HepG2 (cell line): ENCODE measurements at regions not wholly inside any gene's neighbourhood (a gene's known extent, or its start where the extent isn't known, plus 50 kb on each side); places are given as distances from the start of the nearest gene placed in this dataset.

Source experiments
- ATAC-seq: fragments of 200-7000 bp; cut with Tn5 transposase; 3 replicates; pipeline ENCODE4 v1.9.1; 2020; ENCODE audit warnings: mild to moderate bottlenecking, moderate library complexity
- BruUV-seq: library from RNA; stranded (reverse); fragments of 400-500 nt; replicated peaks from 2 replicates; lab custom pipeline; 2021; lab: Mats Ljungman, UMichigan
- CTCF ChIA-PET: fragments of 300-600 bp; formaldehyde crosslinking; extraction: SDS; loops from one replicate; lab custom pipeline; 2021; ENCODE audit warnings: low total read pairs, inconsistent platforms, low intra/inter-chr PET ratio; lab: Yijun Ruan, JAX
- POLR2A ChIA-PET: fragments of 350-600 bp; sonication (Branson Sonifier 250); formaldehyde crosslinking; loops from one replicate; lab custom pipeline; 2020; ENCODE audit warnings: antibody characterized with exemption, inconsistent platforms; lab: Yijun Ruan, JAX
- DNase-seq: peaks from one replicate; pipeline ENCODE4 v3.0.0-alpha.2; 2015; ENCODE audit warnings: low spot score
- FAIRE-seq: peaks from 3 replicates; lab custom pipeline; 2011; peaks lifted over from hg19 to GRCh38; lab: Jason Lieb, UNC
- H2AFZ ChIP-seq: one replicate; pipeline ENCODE4 v1.6.1; 2011; ENCODE audit warnings: low read length, inconsistent platforms
- H3K27ac ChIP-seq: fragments of 300-600 bp; 3 replicates; pipeline ENCODE4 v1.8.0; 2011; ENCODE audit warnings: mixed run types, mild to moderate bottlenecking, mixed read lengths, low read length, inconsistent platforms; ENCODE audit not compliant: insufficient read depth; ENCODE audit errors: extremely low read length
- H3K27me3 ChIP-seq, 2 experiments: fragments of 200-600 bp in 1 of 2; 2 replicates in 1 of 2; 3 replicates in 1 of 2; pipeline versions ENCODE4 v1.6.0 to v1.8.0; 2011; ENCODE audit warnings: low read length in 2 of 2, mild to moderate bottlenecking in 2 of 2, moderate library complexity in 2 of 2, inconsistent platforms in 1 of 2; ENCODE audit not compliant: insufficient read depth in 2 of 2, control insufficient read depth in 1 of 2
- H3K36me3 ChIP-seq, 2 experiments: fragments of 200-600 bp in 1 of 2; replicated peaks in 1 of 2; 2 replicates in 1 of 2; 3 replicates in 1 of 2; pipeline versions ENCODE4 v1.5.1 to v1.8.0; 2011; ENCODE audit warnings: low read length in 2 of 2, inconsistent platforms in 1 of 2; ENCODE audit not compliant: insufficient read depth in 2 of 2, control insufficient read depth in 1 of 2
- H3K4me1 ChIP-seq: 2 replicates; pipeline ENCODE4 v1.5.1; 2012; ENCODE audit warnings: low read length, inconsistent platforms; ENCODE audit not compliant: insufficient read depth
- H3K4me2 ChIP-seq: 2 replicates; pipeline ENCODE4 v1.6.0; 2011; ENCODE audit warnings: low read depth, low read length, inconsistent platforms
- H3K4me3 ChIP-seq, 3 experiments: fragments of 200-600 bp in 1 of 3; sonication (generic), shearing (Covaris generic) in 1 of 3; replicated peaks in 1 of 3; 2 replicates each; pipeline ENCODE4 v1.5.1; 2011 to 2016; ENCODE audit warnings: low read length in 3 of 3, inconsistent platforms in 2 of 3, low read depth in 2 of 3, mild to moderate bottlenecking in 2 of 3, control low read depth in 1 of 3, mixed read lengths in 1 of 3; ENCODE audit not compliant: insufficient read depth in 1 of 3
- H3K79me2 ChIP-seq: one replicate; pipeline ENCODE4 v1.6.1; 2011; ENCODE audit warnings: low read length, inconsistent platforms; ENCODE audit not compliant: insufficient read depth
- H3K9ac ChIP-seq: 2 replicates; pipeline ENCODE4 v1.6.0; 2011; ENCODE audit warnings: mild to moderate bottlenecking, low read depth, low read length, inconsistent platforms; ENCODE audit not compliant: insufficient read depth
- H3K9me3 ChIP-seq: 2 replicates; pipeline ENCODE4 v1.5.1; 2012; ENCODE audit warnings: mild to moderate bottlenecking, low read length
- H4K20me1 ChIP-seq: 2 replicates; pipeline ENCODE4 v1.6.0; 2011; ENCODE audit warnings: inconsistent platforms, mild to moderate bottlenecking, low read length, moderate library complexity; ENCODE audit not compliant: insufficient read depth
- HOMEZ ChIP-seq: IDR thresholded peaks from 2 replicates; pipeline ENCODE4 v1.6.1; 2016; ENCODE audit warnings: low read depth
- KLF13 ChIP-seq: sonication (generic); formaldehyde crosslinking; IDR thresholded peaks from 2 replicates; pipeline ENCODE4 v1.4.0; 2020; ENCODE audit warnings: mild to moderate bottlenecking, missing genetic modification reagents
- MXD3 ChIP-seq: IDR thresholded peaks from 2 replicates; pipeline ENCODE4 v1.6.1; 2016; ENCODE audit warnings: mild to moderate bottlenecking, missing biosample characterization, missing genetic modification reagents
- SALL2 ChIP-seq: sonication (generic); formaldehyde crosslinking; IDR thresholded peaks from 2 replicates; pipeline ENCODE4 v1.8.1; 2023; ENCODE audit warnings: mild to moderate bottlenecking, missing genetic modification reagents, inconsistent platforms
- TAF15 ChIP-seq: fragments of 200-400 bp; formaldehyde crosslinking; IDR thresholded peaks from one replicate; pipeline ENCODE4 v1.6.1; 2018; ENCODE audit warnings: mild to moderate bottlenecking, low read depth, low read length; ENCODE audit not compliant: poor library complexity, severe bottlenecking
- ZNF280D ChIP-seq: sonication (generic); formaldehyde crosslinking; IDR thresholded peaks from 2 replicates; pipeline ENCODE4 v1.5.1; 2020; ENCODE audit warnings: mild to moderate bottlenecking, missing genetic modification reagents
- ZNF337 ChIP-seq: sonication (generic); formaldehyde crosslinking; IDR thresholded peaks from 2 replicates; pipeline ENCODE4 v1.5.1; 2020; ENCODE audit warnings: missing genetic modification reagents, low read depth, mild to moderate bottlenecking, borderline replicate concordance
- ZNF567 ChIP-seq: sonication (generic); formaldehyde crosslinking; IDR thresholded peaks from 2 replicates; pipeline ENCODE4 v1.8.1; 2023; ENCODE audit warnings: mild to moderate bottlenecking, missing genetic modification reagents, borderline replicate concordance
- ZNF782 ChIP-seq: sonication (generic); formaldehyde crosslinking; IDR thresholded peaks from 2 replicates; pipeline ENCODE4 v1.4.0; 2020; ENCODE audit warnings: missing genetic modification reagents, mild to moderate bottlenecking, borderline replicate concordance
- WGBS: methylation state at CpG from one replicate; pipeline ENCODE4 v1.1.6; 2017; ENCODE audit warnings: low lambda C conversion rate; 5-methylcytosine and 5-hydroxymethylcytosine counted together
- in situ Hi-C: cut with HindIII; loops from 2 replicates; pipeline ENCODE4 v1.10.0; 2017; ENCODE audit warnings: low pct_unique_long_range_greater_than_20kb; ENCODE audit not compliant: extremely low pct_ligation_motif_present
- intact Hi-C: fragments of 100-400 bp; cut with micrococcal nuclease; formaldehyde crosslinking; loops from one replicate; pipeline ENCODE4 v1.10.0; 2022; ENCODE audit not compliant: unreplicated experiment
- TF ChIP-seq, protein P1 (sequence below): sonication (generic); formaldehyde crosslinking; IDR thresholded peaks from 2 replicates; pipeline ENCODE4 v1.4.0; 2020; ENCODE audit warnings: missing genetic modification reagents, borderline replicate concordance
- TF ChIP-seq, protein P2 (sequence below): sonication (generic); formaldehyde crosslinking; IDR thresholded peaks from 2 replicates; pipeline ENCODE4 v1.9.0; 2021; ENCODE audit warnings: missing genetic modification reagents, borderline replicate concordance

- Histone ChIP-seq H3K4me2 (no peak overlapping the region), H3K27ac (no peak overlapping the region), H3K36me3 (no peaks in the 10 kb centered on the region), H4K20me1 (no peaks in the 10 kb centered on the region), H3K79me2 (no peaks in the 10 kb centered on the region), H3K4me1 (peaks cover 11% of the 10 kb centered on the region), H3K9me3 (no peaks in the 10 kb centered on the region), H3K4me3 (no peak overlapping the region), H3K27me3 (no peaks in the 10 kb centered on the region), H3K9ac (no peak overlapping the region), H2AFZ (no peak overlapping the region)
- in situ Hi-C loops, result no loop called here
- WGBS, result 36% methylated on average over 9 of the region's 9 CpGs
- FAIRE-seq, result no peak
- no peak for ATAC-seq
- intact Hi-C loops, result no loop called here
- CTCF ChIA-PET, result no interaction called here
- DNase-seq, result no peak
- no TSS peak for BruUV-seq
- POLR2A ChIA-PET, result no interaction called here
- TF ChIP-seq TAF15, result no peak
- no peak for TF ChIP-seq ZNF782 (CRISPR knock-in tag)
- no peak for TF ChIP-seq HOMEZ (CRISPR knock-in tag)
- TF ChIP-seq, protein P1, sequence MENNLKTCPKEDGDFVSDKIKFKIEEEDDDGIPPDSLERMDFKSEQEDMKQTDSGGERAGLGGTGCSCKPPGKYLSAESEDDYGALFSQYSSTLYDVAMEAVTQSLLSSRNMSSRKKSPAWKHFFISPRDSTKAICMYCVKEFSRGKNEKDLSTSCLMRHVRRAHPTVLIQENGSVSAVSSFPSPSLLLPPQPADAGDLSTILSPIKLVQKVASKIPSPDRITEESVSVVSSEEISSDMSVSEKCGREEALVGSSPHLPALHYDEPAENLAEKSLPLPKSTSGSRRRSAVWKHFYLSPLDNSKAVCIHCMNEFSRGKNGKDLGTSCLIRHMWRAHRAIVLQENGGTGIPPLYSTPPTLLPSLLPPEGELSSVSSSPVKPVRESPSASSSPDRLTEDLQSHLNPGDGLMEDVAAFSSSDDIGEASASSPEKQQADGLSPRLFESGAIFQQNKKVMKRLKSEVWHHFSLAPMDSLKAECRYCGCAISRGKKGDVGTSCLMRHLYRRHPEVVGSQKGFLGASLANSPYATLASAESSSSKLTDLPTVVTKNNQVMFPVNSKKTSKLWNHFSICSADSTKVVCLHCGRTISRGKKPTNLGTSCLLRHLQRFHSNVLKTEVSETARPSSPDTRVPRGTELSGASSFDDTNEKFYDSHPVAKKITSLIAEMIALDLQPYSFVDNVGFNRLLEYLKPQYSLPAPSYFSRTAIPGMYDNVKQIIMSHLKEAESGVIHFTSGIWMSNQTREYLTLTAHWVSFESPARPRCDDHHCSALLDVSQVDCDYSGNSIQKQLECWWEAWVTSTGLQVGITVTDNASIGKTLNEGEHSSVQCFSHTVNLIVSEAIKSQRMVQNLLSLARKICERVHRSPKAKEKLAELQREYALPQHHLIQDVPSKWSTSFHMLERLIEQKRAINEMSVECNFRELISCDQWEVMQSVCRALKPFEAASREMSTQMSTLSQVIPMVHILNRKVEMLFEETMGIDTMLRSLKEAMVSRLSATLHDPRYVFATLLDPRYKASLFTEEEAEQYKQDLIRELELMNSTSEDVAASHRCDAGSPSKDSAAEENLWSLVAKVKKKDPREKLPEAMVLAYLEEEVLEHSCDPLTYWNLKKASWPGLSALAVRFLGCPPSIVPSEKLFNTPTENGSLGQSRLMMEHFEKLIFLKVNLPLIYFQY, result no peak
- TF ChIP-seq MXD3 (CRISPR knock-in tag), result no peak
- TF ChIP-seq, protein P2, sequence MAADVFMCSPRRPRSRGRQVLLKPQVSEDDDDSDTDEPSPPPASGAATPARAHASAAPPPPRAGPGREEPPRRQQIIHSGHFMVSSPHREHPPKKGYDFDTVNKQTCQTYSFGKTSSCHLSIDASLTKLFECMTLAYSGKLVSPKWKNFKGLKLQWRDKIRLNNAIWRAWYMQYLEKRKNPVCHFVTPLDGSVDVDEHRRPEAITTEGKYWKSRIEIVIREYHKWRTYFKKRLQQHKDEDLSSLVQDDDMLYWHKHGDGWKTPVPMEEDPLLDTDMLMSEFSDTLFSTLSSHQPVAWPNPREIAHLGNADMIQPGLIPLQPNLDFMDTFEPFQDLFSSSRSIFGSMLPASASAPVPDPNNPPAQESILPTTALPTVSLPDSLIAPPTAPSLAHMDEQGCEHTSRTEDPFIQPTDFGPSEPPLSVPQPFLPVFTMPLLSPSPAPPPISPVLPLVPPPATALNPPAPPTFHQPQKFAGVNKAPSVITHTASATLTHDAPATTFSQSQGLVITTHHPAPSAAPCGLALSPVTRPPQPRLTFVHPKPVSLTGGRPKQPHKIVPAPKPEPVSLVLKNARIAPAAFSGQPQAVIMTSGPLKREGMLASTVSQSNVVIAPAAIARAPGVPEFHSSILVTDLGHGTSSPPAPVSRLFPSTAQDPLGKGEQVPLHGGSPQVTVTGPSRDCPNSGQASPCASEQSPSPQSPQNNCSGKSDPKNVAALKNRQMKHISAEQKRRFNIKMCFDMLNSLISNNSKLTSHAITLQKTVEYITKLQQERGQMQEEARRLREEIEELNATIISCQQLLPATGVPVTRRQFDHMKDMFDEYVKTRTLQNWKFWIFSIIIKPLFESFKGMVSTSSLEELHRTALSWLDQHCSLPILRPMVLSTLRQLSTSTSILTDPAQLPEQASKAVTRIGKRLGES (CRISPR knock-in tag), result no peak
- TF ChIP-seq ZNF337 (CRISPR knock-in tag), result no peak
- TF ChIP-seq ZNF280D (CRISPR knock-in tag), result no peak
- no peak for TF ChIP-seq ZNF567 (CRISPR knock-in tag)
- no peak for TF ChIP-seq SALL2 (CRISPR knock-in tag)
- TF ChIP-seq KLF13 (CRISPR knock-in tag), result no peak
Measured at GRCh38 chr3:76352511-76353284, 567.3 kb upstream of the ZNF717 start.
